NCI-H2171 (cell line): ENCODE measurements at regions not wholly inside any gene's neighbourhood (a gene's known extent, or its start where the extent isn't known, plus 50 kb on each side); places are given as distances from the start of the nearest gene placed in this dataset.

ENCODE experiments used
- DNase-seq: peaks from one replicate; lab custom pipeline; 2025; lab: John Stamatoyannopoulos, UW

DNA sequence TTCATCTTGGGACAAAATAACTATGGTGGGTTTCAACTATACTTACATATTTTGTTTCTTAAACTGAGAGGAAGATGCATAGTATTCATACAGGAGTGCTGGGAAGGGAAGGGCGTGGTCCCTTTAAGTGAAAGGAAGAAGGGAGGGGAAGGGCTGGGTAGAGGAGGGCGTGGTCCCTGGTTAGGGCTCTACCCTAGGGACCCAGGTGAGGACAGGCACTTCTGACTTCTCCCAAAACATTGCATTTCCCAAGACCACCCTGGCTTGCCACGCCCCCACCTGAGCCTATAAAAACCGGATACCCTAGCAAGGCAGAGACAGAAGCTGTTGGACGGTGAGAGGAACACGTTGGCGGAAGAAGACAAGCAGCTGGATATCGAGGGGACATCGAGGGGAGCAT, 157.6 kb upstream of the PLXNA4 start:
- DNase-seq: no peak

GRCh38 chr7:132732321-132732865, 156.1 kb upstream of the PLXNA4 start:
- DNase-seq: no peak

DNA sequence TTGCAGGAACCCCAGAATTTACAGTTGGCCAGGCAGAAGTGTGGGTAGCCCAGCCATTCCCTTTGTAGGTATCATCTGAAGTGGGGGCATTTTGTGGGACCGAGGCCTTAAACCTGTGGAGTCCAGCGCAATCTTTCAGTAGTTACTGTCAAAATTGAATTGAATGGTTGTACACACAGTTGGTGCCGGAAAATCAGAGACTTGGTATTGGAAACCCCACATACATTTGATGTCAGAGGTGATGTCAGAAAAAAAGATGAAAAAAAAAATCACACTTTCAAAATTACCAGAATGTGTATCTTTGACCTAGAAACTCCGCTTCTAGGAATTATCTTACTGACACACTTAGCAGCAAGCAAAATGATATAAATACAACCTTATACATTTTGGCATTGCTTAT, 153.8 kb upstream of the PLXNA4 start:
- DNase-seq: no peak

GRCh38 chr7:132723506-132724081, 147.3 kb upstream of the PLXNA4 start:
- DNase-seq: no peak

DNA sequence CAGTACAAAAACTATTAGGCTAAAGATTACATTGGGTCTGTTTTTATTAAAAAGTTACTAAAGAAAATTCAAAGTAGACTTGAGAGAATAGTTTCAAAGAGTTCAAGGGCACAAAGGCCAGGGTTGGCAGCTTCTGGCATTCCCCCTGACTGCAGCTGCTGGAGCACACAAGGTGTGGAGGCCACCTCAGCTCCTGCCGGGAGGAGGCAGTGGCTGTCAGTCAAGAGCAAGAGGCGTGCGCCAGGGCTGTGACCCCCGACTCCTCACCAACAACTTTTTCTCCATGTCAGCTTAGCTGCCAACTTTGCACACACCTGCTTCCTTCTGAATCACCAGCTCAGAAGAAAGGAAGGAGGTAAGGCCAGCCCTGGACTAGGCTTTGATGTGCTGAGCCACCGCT, 144.6 kb upstream of the PLXNA4 start:
- DNase-seq: no peak

DNA sequence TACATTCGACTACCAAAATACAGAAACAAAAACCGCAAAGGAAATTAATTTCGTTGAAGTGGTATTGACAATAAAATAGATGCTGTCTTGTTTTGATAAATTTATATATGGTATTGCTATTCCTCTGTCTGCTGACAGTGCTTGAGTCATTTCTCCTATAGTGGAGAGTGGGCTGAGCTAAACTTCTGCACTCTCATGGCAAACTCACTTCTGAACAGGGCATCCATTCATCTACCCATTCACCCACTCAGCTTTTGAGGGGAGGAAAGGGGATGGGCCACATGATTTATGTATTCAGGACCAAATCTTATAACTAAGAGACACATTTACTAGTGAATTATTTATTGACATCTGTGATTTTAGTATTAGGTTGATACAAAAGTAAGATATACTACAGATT, 137.6 kb upstream of the PLXNA4 start:
- no peak for DNase-seq

DNA sequence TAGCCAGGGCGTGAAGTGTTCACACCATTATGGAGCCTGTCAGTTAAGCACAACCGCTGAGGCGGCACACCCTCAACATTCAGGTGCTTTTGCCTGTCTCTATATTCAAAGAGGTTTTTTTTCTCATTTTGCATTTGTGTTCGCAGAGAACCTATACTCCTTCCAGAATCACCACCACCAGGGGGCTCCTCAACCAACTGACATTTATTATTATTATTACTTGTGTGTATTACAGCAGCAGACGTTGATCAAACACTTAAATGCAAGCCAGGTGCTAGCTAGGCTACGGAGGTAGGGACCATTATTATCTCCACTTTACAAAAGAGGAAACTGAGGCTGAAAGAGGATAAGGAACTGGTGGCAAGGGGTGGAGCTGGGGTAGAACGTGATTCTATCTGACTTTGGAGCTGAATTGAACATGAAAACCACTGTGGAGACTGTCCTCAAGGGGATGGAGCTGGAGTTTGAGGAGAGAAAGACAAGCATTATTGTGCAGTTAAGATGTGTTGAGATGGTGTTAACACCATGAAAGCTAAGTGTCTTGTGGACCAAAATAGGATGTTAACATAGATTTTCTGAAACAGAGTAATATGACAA, 133.8 kb upstream of the PLXNA4 start:
- DNase-seq: no peak

- no peak for DNase-seq
Measured at GRCh38 chr7:132708470-132708869, 132.2 kb upstream of the PLXNA4 start.

DNA sequence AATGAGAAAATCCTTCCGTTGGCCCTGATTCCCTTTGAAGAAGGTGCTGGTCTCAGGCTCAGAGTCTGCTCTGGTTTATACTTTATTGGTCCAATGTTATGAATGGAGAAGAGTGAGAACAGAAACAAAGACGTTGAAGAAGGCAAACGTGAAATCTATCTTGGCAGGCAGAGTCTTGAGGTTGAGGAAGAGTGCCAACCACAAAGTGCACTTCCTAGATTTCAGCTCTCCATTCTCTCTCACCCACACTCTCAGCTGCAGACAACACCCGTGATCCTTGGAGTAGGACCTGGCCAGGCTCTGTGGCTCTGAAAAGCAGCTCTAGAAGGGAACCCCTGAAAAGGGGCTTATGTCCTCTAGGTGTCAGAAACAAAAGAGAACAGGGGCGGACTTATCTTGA, 128.9 kb upstream of the PLXNA4 start:
- no peak for DNase-seq

- no peak for DNase-seq
Measured at GRCh38 chr7:132703742-132704141, 127.5 kb upstream of the PLXNA4 start.

GRCh38 chr7:132697003-132697402, 120.7 kb upstream of the PLXNA4 start:
- DNase-seq: no peak

GRCh38 chr7:132696332-132696731, 120.1 kb upstream of the PLXNA4 start:
- DNase-seq: no peak

- no peak for DNase-seq
Measured at GRCh38 chr7:132691201-132691600, 114.9 kb upstream of the PLXNA4 start.

GRCh38 chr7:132690174-132690573, 113.9 kb upstream of the PLXNA4 start:
- DNase-seq: no peak

DNA sequence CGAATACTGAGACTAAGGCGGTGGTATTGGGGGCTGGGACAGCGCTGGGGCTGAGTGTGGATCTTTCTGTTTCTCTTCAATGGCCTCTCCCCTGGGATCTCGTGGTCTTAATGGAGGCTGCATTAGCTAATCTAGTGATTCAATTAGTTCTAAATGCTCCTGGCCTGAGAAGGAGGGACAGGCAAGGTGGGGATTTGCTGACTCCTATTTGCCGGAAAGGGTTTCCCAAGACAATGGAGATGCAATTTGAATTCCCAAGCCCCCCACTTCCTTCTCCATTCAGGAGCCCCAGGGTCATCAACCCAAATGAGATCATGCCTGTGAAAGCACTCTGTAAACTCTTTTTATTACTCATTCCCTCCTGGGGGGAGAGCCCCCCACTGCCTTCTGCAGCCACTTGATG, 111.7 kb upstream of the PLXNA4 start:
- no peak for DNase-seq

DNA sequence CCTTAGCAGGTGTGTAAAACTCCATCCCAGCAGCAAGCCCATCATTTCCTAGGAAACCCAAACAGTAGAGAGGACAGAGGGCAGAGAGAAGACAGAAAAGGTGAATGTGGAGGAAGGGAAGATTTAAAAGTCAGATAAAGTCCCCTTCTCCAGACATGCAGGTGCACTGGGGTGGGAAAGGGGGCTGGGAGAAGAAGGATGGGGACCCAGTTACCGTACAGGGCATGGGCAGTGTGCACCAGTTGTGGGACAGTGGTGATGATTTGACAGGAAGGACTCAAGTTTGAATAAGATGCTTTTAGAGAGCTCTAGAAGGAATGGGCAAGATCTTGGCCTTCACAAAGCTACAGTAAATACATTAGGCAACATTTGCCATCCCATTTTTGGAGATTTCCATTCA, 110.7 kb upstream of the PLXNA4 start:
- DNase-seq: no peak

DNA sequence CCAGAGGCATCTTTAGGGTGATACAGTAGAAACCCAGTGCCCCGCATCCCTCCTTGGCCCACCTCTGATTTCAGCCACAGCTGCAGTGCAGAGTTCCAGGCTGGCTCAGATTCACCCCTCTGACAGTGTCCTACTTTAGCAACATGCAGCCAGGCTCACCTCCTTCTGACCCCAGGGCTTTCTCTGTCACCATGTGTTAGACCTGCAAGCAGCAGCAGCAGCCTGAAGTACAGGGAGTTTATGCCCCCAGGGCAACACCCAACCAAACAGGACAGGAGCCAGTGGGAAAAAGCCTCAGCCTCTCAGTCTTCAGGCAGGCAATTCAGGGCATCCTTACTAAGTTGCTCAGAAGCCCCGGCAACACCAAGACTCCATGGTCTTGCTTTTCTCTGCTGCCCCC, 109.0 kb upstream of the PLXNA4 start:
- no peak for DNase-seq

GRCh38 chr7:132683896-132684690, 107.8 kb upstream of the PLXNA4 start:
- DNase-seq: no peak

DNA sequence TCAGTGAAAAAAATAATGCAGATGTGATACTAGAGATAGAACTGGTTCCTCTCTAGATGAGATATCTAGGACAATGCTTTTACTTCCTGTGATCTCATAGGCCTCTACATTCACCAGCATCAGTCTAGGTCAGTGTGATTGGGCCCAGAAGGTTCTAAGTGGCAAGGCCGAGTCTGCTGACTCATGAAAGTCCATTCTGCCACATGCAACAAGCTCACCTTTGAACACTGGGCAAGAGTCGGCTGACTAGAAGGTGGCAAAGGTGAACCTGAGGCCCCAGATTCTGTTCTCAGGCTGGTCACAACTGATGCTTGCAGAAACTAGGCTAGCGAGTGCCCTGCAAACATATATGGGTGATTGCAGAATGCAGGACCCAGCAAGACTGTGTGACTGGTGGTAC, 105.7 kb upstream of the PLXNA4 start:
- DNase-seq: no peak

- no peak for DNase-seq
Measured at GRCh38 chr7:132680590-132680989, 104.3 kb upstream of the PLXNA4 start.

GRCh38 chr7:132678656-132679055, 102.4 kb upstream of the PLXNA4 start:
- no peak for DNase-seq

DNA sequence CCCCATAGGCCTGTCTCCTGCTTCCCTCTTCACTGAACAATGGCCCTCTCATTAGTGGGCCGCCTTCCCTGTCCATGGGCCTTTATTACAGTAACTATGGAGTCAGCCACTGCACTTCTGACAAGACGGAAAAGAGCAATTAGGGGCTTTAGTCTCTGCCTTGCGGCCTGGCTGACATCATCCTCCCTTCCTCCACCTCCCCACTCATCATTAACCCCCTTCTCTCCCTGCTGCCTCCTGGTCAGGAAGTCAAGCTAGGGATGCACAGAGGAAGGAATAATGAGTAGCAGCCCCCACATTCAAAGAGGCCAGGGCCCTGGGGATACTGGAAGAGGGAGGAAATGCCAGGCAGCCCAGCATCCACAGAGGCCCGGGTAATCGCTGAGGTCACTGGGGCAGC, 101.6 kb upstream of the PLXNA4 start:
- DNase-seq: no peak
